Body of pancreas (tissue), 4 donors: ENCODE measurements at regions not wholly inside any gene's neighbourhood (a gene's known extent, or its start where the extent isn't known, plus 50 kb on each side); places are given as distances from the start of the nearest gene placed in this dataset.

ENCODE experiments used
- ATAC-seq: fragments of 150-250 bp; one replicate; pipeline ENCODE4 v1.9.1; 2016
- DNase-seq, 4 donors: peaks; one replicate each; pipeline ENCODE4 v3.0.0-alpha.2; 2019
- H3K27ac ChIP-seq, 4 donors: fragments of 200-600 bp; sonication (generic); 1 replicate in 3 of 4; 2 replicates in 1 of 4; pipeline versions ENCODE4 v1.5.1 to v1.6.1; 2016 to 2019; ENCODE audit warnings: mild to moderate bottlenecking in 1 of 4, mixed read lengths in 1 of 4, moderate library complexity in 1 of 4
- H3K27me3 ChIP-seq, 2 donors: fragments of 200-600 bp; sonication (generic); one replicate each; pipeline ENCODE4 v1.6.0; 2016; ENCODE audit warnings: mild to moderate bottlenecking in 1 of 2
- H3K36me3 ChIP-seq, 2 donors: fragments of 200-600 bp; sonication (generic); replicated peaks in 1 of 2; 2 replicates each; pipeline ENCODE4 v1.5.1; 2016; ENCODE audit warnings: low read depth in 2 of 2; ENCODE audit not compliant: insufficient read depth in 1 of 2
- H3K4me1 ChIP-seq: fragments of 200-600 bp; sonication (generic); one replicate; pipeline ENCODE4 v1.6.0; 2016
- H3K4me3 ChIP-seq, 2 donors: fragments of 200-600 bp; sonication (generic); 1 replicate in 1 of 2; 2 replicates in 1 of 2; pipeline ENCODE4 v1.5.1; 2016 to 2019
- H3K9me3 ChIP-seq, 3 donors: fragments of 200-600 bp; sonication (generic); 1 replicate in 2 of 3; 2 replicates in 1 of 3; pipeline ENCODE4 v1.5.1; 2016
- POLR2A ChIP-seq, 3 donors: fragments of 450-650 bp; IDR thresholded peaks; one replicate each; pipeline ENCODE4 v1.6.1; 2016; ENCODE audit warnings: antibody characterized with exemption in 3 of 3, mild to moderate bottlenecking in 2 of 3
- WGBS, 2 donors: methylation state at CpG; one replicate each; pipeline ENCODE4 v1.1.5; 2017; 5-methylcytosine and 5-hydroxymethylcytosine counted together
- intact Hi-C: fragments of 100-400 bp; cut with DNase I; formaldehyde crosslinking; loops from one replicate; pipeline ENCODE4 v1.15.1; 2023
- TF ChIP-seq, protein P1 (sequence below), 7 experiments: fragments of 450-650 bp in 4 of 7; fragments of 200-600 bp in 3 of 7; sonication (generic) in 3 of 7; IDR thresholded peaks; one replicate each; pipeline ENCODE4 v1.5.1; 2016 to 2019; ENCODE audit warnings: antibody characterized with exemption in 7 of 7

DNA sequence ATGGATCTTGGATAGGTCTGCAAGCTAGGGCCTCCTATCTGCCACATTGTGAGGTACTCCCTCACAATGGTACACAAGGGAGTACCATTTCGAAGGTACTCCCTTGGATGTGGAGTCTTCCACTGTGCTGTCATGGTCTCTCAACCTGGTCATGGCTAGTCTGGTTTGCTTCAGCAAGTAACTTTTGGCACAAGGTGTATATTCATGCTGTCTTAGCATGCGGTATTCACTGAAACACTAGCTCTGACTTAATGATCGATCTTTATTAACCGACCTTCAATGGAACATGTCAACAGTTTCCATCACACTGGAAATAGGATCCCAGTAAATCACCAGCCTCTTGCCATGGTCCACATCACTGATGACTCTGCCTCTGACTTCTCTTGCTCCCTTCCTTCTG is 77.5 kb upstream of the HS3ST1 start:
- no peak for ATAC-seq
- no peaks in the 10 kb centered on the region for H3K36me3 ChIP-seq
- intact Hi-C loops: no loop called here
- WGBS, 2 donors: 66 to 84% methylated on average over 4 of the region's 4 CpGs
- H3K27me3 ChIP-seq: no peaks in the 10 kb centered on the region
- DNase-seq: no peak
- H3K9me3 ChIP-seq: no peaks in the 10 kb centered on the region
- H3K27ac ChIP-seq: peak overlapping the region in 1 of 4 donors; percentile 67
- no peak for TF ChIP-seq POLR2A (IDR thresholded peaks at IDR 0.05)
- TF ChIP-seq, protein P1, sequence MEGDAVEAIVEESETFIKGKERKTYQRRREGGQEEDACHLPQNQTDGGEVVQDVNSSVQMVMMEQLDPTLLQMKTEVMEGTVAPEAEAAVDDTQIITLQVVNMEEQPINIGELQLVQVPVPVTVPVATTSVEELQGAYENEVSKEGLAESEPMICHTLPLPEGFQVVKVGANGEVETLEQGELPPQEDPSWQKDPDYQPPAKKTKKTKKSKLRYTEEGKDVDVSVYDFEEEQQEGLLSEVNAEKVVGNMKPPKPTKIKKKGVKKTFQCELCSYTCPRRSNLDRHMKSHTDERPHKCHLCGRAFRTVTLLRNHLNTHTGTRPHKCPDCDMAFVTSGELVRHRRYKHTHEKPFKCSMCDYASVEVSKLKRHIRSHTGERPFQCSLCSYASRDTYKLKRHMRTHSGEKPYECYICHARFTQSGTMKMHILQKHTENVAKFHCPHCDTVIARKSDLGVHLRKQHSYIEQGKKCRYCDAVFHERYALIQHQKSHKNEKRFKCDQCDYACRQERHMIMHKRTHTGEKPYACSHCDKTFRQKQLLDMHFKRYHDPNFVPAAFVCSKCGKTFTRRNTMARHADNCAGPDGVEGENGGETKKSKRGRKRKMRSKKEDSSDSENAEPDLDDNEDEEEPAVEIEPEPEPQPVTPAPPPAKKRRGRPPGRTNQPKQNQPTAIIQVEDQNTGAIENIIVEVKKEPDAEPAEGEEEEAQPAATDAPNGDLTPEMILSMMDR (IDR thresholded peaks at IDR 0.05): no peak
- no peak overlapping the region for H3K4me3 ChIP-seq
- peaks cover 7% of the 10 kb centered on the region for H3K4me1 ChIP-seq

DNA sequence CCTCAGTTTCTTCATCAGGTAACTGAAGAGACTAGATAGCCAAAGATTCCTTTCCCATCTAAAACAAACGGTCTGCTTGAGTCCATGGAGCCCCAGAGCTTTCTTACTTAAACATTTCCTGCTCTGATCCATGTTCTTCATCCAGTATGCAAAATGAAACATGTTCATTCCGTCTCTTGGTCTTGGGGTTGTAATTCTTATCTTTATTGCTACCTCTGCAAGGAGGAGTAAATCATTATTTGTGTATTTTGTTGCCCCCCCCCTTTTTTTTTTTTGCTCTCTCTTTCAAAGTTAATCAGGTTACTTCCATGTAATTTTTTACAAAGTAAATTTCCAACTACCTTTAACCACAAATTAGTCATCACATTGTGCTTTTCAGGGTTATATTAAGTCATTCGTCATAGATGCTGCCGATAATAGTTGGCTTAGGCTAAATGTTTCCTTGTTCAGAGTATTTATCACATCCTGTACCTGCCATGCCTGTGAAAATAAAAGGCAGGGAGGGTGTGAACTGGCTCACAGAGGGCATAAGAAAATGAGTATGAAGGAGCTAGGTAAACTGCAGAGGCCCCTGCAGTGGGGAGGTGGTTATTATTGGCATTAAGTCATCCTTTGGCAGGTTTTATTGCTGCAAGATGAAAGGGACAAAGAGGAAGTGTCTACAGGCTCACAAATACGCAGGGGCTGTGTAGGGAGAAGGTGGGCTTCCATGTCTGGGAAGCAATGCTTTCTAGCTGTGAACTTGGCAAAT is 76.7 kb upstream of the HS3ST1 start:
- DNase-seq (peak in 3 of 4 donors; percentile 10 to 59 (median 41)), ATAC-seq (peak; percentile 94)
- intact Hi-C loops: no loop called here
- Histone ChIP-seq H3K36me3 (no peaks in the 10 kb centered on the region), H3K4me3 (no peak overlapping the region), H3K27ac (peak overlapping the region in 2 of 4 donors; percentile 21 to 67), H3K4me1 (peaks cover 7% of the 10 kb centered on the region), H3K9me3 (no peaks in the 10 kb centered on the region), H3K27me3 (no peaks in the 10 kb centered on the region)
- WGBS, 2 donors: 10 to 12% methylated on average over 5 of the region's 5 CpGs
- no peak for TF ChIP-seq POLR2A (IDR thresholded peaks at IDR 0.05)
- TF ChIP-seq, protein P1 (IDR thresholded peaks at IDR 0.05): no peak

DNA sequence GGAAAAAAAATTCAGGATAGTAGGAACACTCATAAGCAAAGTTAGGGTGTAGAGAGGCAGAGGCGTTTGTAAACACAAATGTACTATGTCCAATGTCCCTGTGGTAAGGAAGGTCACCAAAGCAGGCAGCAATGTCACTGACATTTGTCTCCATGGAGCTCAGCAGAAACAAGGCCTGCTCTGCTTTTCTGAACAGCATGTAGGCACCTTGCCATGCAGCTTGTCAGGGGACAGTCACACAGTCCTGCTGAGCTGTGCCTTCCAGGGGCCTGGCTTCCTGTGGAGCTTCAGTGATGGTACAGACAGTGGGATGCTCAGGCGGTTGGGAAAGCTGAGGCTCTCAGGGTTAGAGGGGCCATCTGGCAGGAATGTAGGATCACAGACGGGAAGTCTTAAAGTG is 74.5 kb upstream of the HS3ST1 start:
- no peak overlapping the region for H3K4me3 ChIP-seq
- no peaks in the 10 kb centered on the region for H3K36me3 ChIP-seq
- no peaks in the 10 kb centered on the region for H3K27me3 ChIP-seq
- no peak overlapping the region for H3K27ac ChIP-seq
- no peaks in the 10 kb centered on the region for H3K9me3 ChIP-seq
- WGBS, 2 donors: 26 to 33% methylated on average over 3 of the region's 3 CpGs
- ATAC-seq (no peak), DNase-seq (peak; percentile 15 to 55 (median 32))
- peaks cover 7% of the 10 kb centered on the region for H3K4me1 ChIP-seq
- no peak for TF ChIP-seq POLR2A (IDR thresholded peaks at IDR 0.05)
- TF ChIP-seq, protein P1 (IDR thresholded peaks at IDR 0.05): no peak
- intact Hi-C loops: no loop called here

DNA sequence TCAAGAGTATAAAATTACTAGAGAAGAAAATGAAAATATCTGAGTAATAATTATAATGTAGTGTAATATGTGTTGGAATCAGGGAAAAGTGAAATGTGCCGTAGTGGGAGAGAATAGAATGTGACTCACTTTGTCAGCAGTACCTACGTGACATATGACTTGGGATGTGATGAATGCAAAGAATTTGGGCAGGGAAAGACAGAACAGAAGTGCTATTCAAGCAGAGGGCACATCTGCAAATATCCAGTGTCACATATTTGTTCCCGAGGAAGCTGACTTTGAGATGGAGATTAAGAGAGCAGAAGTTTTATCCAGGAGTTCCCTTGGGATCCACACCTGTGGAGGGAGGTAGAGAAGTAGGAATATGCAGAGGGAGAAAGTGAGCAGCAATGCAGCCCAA is 69.3 kb upstream of the HS3ST1 start:
- H3K4me1 ChIP-seq: no peaks in the 10 kb centered on the region
- no peak for TF ChIP-seq POLR2A (IDR thresholded peaks at IDR 0.05)
- TF ChIP-seq, protein P1 (IDR thresholded peaks at IDR 0.05): no peak
- ATAC-seq (no peak), DNase-seq (no peak)
- H3K27me3 ChIP-seq: no peaks in the 10 kb centered on the region
- H3K4me3 ChIP-seq: no peak overlapping the region
- WGBS, 2 donors: 62 to 64% methylated on average over 3 of the region's 3 CpGs
- no peaks in the 10 kb centered on the region for H3K36me3 ChIP-seq
- intact Hi-C loops: no loop called here
- no peak overlapping the region for H3K27ac ChIP-seq
- no peaks in the 10 kb centered on the region for H3K9me3 ChIP-seq
